ENCODE measurements at regions not wholly inside any gene's neighbourhood (a gene's known extent, or its start where the extent isn't known, plus 50 kb on each side); places are given as distances from the start of the nearest gene placed in this dataset.
"Not testable (repeated sequence)": the region's sequence is repeated elsewhere in the genome, so short reads cannot be mapped to it uniquely, and the experiment has no call there.

GRCh38 chr5:124796495-124796894 is 50.1 kb upstream of the ZNF608 start:
- DNase-seq: no peak

DNA sequence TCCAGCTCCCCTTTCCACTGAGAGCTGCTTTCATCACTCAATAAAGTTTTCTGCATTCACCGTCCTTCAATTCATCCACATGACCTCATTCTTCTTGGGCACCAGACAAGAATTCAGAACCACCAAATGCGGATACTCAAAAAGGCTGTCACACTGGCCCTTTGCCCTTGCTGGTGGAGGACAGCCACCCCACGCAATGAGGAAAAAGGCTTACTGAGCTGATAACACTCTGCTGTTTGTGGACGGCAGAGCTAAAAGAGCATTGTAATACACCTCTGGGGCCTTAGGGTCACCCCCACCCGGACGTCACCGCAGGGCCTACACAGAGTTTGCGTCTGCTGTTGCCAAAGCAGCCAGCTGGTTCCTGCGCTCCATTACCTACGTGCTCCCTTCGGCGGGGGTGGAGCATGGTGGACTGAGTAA is 51.2 kb upstream of the ZNF608 start:
- no peak for DNase-seq

DNA sequence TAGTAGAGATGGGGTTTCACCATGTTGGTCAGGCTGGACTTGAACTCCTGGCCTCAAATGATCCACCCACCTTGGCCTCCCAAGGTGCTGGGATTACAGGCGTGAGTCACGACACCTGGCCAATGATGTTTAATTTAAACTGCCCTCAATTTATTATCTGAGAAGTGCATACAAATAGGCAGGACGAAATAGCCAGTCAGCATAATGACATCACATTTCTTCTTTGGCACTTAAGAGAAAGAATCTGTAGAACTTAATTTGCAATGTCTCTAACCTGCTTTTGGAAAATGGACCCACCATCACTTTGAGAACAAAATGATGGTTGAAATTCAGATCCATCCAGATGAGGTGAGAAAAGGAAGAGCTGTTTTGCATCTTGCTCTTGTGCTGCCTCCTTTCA is 52.5 kb upstream of the ZNF608 start:
- DNase-seq: no peak

GRCh38 chr5:124801551-124801950 is 55.1 kb upstream of the ZNF608 start:
- DNase-seq: no peak

GRCh38 chr5:124803617-124804323 is 57.3 kb upstream of the ZNF608 start:
- DNase-seq: no peak

- no peak for DNase-seq
Observed at GRCh38 chr5:124806026-124806372, 59.6 kb upstream of the ZNF608 start.

DNA sequence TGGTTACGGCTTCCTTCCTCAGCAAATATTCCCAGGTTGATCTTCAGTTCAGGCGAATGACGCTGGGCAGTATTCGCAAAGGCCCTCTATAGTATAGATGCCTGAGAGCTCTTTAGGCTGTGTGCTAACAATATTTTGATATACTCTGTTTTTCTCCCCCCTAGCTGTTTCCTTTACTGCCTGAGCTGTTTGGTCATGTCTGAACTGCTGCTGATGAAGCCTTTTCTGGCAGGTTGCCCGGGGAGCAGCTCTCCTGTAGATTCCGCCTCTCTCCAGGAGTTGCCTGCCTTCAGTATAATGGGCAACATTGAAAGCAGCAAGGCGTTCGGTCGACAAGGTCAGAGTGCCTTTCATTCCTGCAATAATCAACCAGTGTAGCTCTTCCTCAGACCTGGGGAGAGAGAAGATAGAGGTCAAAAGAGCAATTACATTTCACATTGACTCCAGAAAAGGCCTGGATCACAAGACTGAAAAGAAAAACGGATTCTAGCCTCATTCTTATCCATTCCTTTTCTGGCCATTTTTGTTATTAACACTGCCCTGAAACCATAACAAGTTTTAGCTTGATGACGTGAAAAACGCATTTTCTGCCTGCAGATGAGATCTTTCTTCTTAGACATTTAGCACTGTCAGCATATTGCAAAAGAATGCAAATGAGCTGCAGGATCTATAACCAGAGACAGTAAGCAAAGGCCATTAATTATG is 60.1 kb upstream of the ZNF608 start:
- peak; percentile 91 for DNase-seq

GRCh38 chr5:124808842-124809268 is 62.4 kb upstream of the ZNF608 start:
- no peak for DNase-seq

GRCh38 chr5:124810396-124811006 is 64.1 kb upstream of the ZNF608 start:
- DNase-seq: no peak

- DNase-seq: peak; percentile 84
Observed at GRCh38 chr5:124812771-124813358, 66.4 kb upstream of the ZNF608 start.

DNA sequence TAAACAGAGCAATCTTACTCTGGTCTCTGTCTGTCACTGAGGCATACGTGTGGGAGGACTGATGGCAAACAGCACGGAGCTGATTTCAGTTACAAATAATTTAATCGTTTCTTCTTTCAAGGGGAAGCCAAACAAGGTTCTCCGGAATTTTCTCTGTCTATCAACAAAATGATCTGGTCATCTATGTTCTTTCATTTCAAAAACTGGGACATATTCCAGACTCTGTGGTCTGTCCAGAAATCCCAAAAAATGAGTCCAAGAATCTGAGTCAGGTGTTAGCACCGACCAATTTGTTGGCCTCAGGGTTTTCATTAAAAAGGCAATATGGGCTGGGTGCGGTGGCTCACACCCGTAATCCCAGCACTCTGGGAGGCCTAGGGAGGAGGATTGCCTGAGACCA is 69.9 kb upstream of the ZNF608 start:
- DNase-seq: no peak

DNA sequence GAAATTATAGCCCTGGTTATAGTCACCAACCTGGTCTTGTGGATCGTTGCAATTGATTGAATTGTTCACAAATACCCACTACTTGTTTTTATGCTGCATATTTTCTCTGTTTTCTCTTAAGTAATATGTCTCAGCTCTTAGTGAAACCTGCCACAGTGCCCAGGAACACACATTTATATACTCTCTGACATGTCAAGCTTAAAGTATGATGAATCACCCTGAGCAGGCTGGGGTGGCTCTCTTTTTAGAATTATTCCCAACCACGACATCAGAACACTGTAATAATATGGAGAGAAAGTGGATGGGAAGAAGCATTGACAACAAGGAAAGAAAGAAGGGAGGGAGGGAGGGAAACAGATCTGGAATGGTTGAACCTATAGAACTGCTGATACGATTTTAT is 72.8 kb upstream of the ZNF608 start:
- DNase-seq: no peak

GRCh38 chr5:124822647-124823046 is 76.2 kb upstream of the ZNF608 start:
- no peak for DNase-seq

- DNase-seq: no peak
Observed at GRCh38 chr5:124823380-124823779, 76.9 kb upstream of the ZNF608 start.

DNA sequence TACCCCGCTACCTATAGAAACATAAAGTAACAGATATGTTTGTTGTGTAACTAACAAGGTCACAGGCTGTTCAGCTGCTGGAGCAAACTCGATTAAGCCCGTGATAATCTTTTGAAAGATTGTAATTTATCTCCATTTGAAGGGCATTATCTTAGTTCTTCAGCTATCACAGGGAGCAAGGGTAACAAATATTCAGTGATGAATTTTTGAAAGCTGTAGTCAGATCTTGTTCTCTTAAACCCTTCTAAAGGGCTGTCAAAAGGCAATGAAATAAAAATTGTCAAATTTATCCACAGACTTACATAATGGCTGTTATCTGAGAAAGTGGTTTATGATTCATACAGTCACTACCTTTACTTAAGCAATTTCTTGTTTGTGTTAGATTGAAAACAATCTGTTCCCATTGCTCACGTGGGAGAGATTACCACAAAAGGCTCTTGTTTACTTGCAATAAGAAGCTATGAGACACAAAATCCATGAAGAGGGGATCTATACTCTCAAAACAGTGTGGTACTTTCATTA is 78.3 kb upstream of the ZNF608 start:
- DNase-seq: peak; percentile 40

DNA sequence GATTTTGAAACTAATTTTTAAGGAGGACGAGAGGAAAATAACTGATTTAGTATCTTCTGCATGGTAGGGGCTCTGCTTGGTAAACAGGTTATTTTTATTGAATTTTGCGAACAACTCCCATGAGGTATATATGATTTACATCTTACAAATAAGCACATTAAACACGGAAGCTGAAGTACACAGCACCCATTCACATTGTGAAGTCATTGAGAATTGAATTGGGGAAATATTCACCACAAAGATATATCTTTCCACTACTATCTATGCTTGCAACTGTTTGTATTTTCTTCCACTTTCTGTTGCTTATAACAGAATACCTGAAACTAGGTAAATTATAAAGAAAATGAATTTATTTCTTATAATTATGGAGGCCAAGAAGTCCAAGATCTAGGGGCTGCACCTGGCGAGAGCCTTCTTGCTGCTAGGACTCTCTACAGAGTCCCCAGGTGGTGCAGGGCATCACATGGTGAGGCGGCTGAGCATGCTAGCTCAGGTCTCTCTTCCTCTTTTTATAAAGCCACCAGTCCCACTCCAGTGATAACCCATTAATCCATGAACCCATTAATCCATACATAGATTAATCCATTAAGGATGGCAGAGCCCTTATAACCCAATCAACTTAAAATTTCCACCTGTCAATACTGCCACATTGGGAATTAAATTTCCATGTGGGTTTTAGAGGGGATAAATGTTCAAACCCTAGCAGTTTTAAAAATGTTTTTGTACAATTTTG is 79.0 kb upstream of the ZNF608 start:
- no peak for DNase-seq

DNA sequence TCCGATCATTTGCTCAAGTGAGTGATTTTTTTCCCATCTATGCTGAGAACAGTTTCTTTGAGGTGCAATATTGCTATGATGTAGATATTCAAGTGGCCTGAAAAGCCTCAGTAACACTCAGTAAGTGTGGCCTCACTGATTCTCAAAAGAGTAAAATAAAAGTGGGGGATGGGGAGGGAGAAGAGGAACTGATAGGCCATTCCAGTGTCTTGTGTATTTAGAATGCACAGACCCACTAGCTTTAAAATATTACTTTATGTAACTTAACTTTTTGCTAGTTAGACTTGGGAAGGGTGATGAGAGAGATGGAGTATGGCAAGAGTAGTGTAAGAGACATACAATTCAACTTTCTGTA is 79.5 kb upstream of the ZNF608 start:
- DNase-seq: no peak

DNA sequence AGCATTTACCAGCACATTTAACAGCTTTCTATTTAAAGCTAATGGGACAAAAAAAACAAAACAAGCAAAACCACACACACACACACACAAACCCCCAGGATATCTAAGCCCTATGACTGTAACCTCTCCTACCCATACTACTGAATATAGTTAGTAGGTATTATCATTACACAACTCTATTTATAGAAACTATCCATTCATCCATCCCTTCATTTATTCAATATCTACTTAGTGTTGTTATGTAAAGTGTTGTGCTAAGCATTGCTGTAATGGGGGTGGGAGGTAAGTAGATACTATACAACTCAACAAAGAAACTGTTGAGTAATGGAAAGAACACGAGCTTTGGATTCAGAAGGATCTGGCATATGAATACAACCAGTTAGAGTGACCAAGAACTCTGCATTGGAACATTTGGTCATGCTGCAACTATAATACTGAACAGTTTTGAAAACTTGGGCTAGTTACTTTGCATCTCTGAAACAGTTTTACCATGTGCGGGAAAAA is 82.3 kb upstream of the ZNF608 start:
- no peak for DNase-seq

DNA sequence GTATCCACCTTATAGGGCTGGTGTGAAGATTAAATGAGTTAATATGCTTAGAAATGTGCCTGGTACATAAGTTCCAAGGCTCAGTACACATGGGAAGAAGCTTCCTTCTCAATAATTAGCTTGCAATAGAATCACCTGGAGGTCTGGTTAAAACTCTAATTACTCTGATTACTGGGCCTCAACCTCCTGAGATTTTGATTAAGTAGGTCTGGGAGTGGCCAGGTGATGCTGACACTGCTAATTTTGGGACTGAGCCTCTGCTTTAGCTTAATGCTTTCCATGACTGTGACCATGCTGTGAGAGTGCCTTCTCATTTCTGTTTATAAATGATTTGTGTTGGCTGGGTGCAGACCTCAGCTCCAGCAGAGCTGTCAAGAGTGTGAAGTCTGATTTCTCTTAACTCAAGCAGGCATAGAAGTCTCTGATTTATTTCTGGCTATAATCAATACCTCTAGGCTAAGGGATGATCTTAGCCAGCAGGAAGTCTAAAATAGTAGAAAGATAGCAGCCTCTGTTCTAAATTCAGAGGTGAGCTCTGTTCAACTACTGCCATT is 85.3 kb upstream of the ZNF608 start:
- DNase-seq: no peak

DNA sequence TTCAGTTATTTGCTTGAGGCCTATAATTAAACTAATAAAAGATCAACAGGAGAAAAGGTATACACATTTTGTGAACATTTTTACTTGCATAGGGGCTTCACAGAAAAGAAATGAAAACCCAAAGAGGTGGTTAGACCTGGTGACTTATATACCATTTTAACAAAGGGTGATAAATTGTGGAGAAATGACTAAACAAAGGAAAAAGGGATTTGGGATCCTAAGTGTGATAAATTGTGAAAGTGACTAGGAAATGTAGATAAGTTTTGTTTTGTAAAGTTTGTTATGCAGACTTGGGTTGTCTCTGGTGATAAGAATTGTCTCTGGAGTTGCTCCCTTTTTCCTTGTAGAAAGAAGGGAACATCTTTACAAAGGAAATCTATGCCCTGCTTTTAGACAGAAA is 86.1 kb upstream of the ZNF608 start:
- no peak for DNase-seq

DNA sequence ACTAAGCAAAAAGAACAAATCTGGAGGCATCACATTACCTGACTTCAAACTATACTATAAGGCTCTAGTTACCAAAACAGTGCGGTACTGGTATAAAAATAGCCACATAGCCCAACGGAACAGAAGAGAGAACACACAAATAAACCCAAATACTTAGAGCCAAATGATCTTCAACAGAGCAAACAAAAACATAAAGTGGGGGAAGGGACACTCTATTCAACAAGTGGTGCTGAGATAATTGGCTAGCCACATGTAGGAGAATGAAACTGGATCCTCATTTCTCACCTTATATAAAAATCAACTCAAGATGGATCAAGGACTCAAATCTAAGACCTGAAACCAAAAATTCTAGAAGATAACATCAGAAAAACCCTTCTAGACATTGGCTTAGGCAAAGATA is 89.9 kb upstream of the ZNF608 start:
- DNase-seq: not testable (repeated sequence)

DNA sequence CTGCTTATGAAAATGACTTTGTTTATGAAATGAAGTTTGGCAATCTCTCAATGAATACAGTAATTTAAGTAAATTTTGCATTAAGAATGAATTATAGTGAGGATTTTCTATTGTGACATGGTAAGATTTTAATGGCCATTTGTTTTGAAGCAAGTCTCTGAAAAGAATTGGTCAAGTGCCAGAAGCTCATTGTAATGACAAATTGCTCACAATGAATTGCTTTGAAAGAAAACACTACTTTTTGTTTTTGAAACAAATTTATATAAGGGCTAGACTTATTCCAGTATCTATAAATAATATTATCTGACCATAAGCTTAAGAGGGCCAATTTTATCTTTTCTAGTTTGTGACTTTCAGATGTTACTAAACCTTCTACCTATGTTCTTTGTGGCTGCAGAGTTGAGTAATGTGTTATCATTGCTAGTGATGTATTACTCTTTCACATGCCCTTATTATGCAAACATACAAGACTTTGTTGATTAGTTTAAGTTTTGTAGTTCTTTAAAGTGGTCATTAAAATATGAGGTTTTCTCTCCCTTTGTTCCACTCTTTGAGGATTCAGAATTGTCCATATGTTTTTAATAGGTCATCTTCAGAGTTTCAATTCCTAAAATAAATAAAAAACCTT is 93.0 kb upstream of the ZNF608 start:
- no peak for DNase-seq

Data from DMS53 (cell line).